PFSK-1 (cell line): ENCODE measurements at regions not wholly inside any gene's neighbourhood (a gene's known extent, or its start where the extent isn't known, plus 50 kb on each side); places are given as distances from the start of the nearest gene placed in this dataset.

Experiments used
- POLR2AphosphoS5 ChIP-seq: IDR thresholded peaks from 2 replicates; pipeline ENCODE4 v1.6.1; 2012; ENCODE audit warnings: low read depth, mild to moderate bottlenecking, control low read depth, low read length, moderate library complexity
- SIN3A ChIP-seq: IDR thresholded peaks from 2 replicates; pipeline ENCODE4 v1.6.1; 2012; ENCODE audit warnings: mild to moderate bottlenecking, low read length, moderate library complexity, borderline replicate concordance; ENCODE audit not compliant: insufficient read depth
- TAF1 ChIP-seq: IDR thresholded peaks from 2 replicates; pipeline ENCODE4 v1.6.1; 2012; ENCODE audit warnings: low read length, control low read depth, borderline replicate concordance; ENCODE audit not compliant: insufficient read depth

GRCh38 chr12:105805730-105806399 lies 332.9 kb downstream of the NUAK1 start:
- no peak for TF ChIP-seq SIN3A
- no peak for TF ChIP-seq POLR2AphosphoS5
- TF ChIP-seq TAF1 = no peak
